ENCODE measurements at regions not wholly inside any gene's neighbourhood (a gene's known extent, or its start where the extent isn't known, plus 50 kb on each side); places are given as distances from the start of the nearest gene placed in this dataset.

DNA sequence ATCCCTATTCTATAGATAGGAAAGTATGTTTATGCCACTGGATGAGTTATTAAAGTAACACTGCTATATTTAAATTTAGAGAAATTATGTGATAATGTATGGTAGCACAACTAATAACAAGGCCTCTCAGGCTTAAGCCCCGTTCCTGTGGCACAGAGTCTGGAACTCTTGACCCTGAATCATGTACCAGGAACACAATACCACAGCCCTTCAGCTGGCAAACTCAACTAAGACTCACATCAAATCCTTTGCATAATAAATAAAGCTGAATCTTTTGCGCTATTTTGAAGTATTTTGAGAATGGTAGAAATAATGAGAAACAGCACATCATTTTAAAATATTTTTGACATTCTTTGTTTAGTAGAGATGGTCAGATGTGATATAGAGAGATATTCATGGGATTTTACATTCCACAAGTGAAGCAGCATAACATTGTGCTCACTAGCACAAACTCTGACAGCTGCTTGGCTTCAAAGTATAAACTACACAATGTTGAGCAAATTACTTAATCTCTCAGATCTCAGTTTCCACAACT is 478.4 kb upstream of the FAM241A start:
- TF ChIP-seq, protein P1, sequence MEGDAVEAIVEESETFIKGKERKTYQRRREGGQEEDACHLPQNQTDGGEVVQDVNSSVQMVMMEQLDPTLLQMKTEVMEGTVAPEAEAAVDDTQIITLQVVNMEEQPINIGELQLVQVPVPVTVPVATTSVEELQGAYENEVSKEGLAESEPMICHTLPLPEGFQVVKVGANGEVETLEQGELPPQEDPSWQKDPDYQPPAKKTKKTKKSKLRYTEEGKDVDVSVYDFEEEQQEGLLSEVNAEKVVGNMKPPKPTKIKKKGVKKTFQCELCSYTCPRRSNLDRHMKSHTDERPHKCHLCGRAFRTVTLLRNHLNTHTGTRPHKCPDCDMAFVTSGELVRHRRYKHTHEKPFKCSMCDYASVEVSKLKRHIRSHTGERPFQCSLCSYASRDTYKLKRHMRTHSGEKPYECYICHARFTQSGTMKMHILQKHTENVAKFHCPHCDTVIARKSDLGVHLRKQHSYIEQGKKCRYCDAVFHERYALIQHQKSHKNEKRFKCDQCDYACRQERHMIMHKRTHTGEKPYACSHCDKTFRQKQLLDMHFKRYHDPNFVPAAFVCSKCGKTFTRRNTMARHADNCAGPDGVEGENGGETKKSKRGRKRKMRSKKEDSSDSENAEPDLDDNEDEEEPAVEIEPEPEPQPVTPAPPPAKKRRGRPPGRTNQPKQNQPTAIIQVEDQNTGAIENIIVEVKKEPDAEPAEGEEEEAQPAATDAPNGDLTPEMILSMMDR (conservative IDR thresholded peaks at IDR 0.05; ENCODE audit: low read depth, low read length): no peak
- TF ChIP-seq POLR2A (IDR thresholded peaks at IDR 0.05; ENCODE audit: low read depth, low read length): no peak
- TF ChIP-seq RFX5 (IDR thresholded peaks at IDR 0.05; ENCODE audit: low read depth, low read length): no peak
- TF ChIP-seq MXI1 (IDR thresholded peaks at IDR 0.05; ENCODE audit: borderline replicate concordance, low read depth, low read length): no peak
- TF ChIP-seq CEBPB (IDR thresholded peaks at IDR 0.05; ENCODE audit: low read depth, low read length): no peak
- no peak for TF ChIP-seq BHLHE40 (IDR thresholded peaks at IDR 0.05; ENCODE audit: low read depth, low read length)
- no peak for TF ChIP-seq RAD21 (IDR thresholded peaks at IDR 0.05; ENCODE audit: low read length)

Measured in IMR-90 (cell line).